ENCODE measurements at regions not wholly inside any gene's neighbourhood (a gene's known extent, or its start where the extent isn't known, plus 50 kb on each side); places are given as distances from the start of the nearest gene placed in this dataset.

GRCh38 chr13:71118779-71119364 lies 748.1 kb downstream of the DACH1 start:
- TF ChIP-seq CTCF (IDR thresholded peaks at IDR 0.05; ENCODE audit: poor library complexity) = no peak
- TF ChIP-seq EZH2 (IDR thresholded peaks at IDR 0.05; ENCODE audit: borderline replicate concordance) = no peak

All from hepatocyte (in vitro differentiated cells).